ENCODE measurements at regions not wholly inside any gene's neighbourhood (a gene's known extent, or its start where the extent isn't known, plus 50 kb on each side); places are given as distances from the start of the nearest gene placed in this dataset.
"Not testable (repeated sequence)": the region's sequence is repeated elsewhere in the genome, so short reads cannot be mapped to it uniquely, and the experiment has no call there.

- DNase-seq: no peak
Measured at GRCh38 chr18:41899535-41899934, 55.5 kb upstream of the PIK3C3 start.

- DNase-seq: no peak
Measured at GRCh38 chr18:41893432-41893831, 61.6 kb upstream of the PIK3C3 start.

GRCh38 chr18:41887100-41887499, 67.9 kb upstream of the PIK3C3 start:
- no peak for DNase-seq

GRCh38 chr18:41886126-41886807, 68.8 kb upstream of the PIK3C3 start:
- no peak for DNase-seq

- DNase-seq: no peak
Measured at GRCh38 chr18:41881285-41881684, 73.7 kb upstream of the PIK3C3 start.

GRCh38 chr18:41879256-41879655, 75.8 kb upstream of the PIK3C3 start:
- no peak for DNase-seq

- no peak for DNase-seq
Measured at GRCh38 chr18:41875094-41875780, 79.8 kb upstream of the PIK3C3 start.

GRCh38 chr18:41873730-41874129, 81.3 kb upstream of the PIK3C3 start:
- DNase-seq: no peak

GRCh38 chr18:41872206-41872605, 82.8 kb upstream of the PIK3C3 start:
- DNase-seq: no peak

- no peak for DNase-seq
Measured at GRCh38 chr18:41871229-41872000, 83.6 kb upstream of the PIK3C3 start.

- no peak for DNase-seq
Measured at GRCh38 chr18:41870817-41871216, 84.2 kb upstream of the PIK3C3 start.

GRCh38 chr18:41870191-41870590, 84.8 kb upstream of the PIK3C3 start:
- no peak for DNase-seq

- DNase-seq: not testable (repeated sequence)
Measured at GRCh38 chr18:41865796-41866195, 89.2 kb upstream of the PIK3C3 start.

GRCh38 chr18:41864216-41864615, 90.8 kb upstream of the PIK3C3 start:
- no peak for DNase-seq

- DNase-seq: no peak
Measured at GRCh38 chr18:41862921-41863320, 92.1 kb upstream of the PIK3C3 start.

GRCh38 chr18:41860987-41861386, 94.0 kb upstream of the PIK3C3 start:
- no peak for DNase-seq

- DNase-seq: no peak
Measured at GRCh38 chr18:41858761-41859555, 96.1 kb upstream of the PIK3C3 start.

- no peak for DNase-seq
Measured at GRCh38 chr18:41853280-41853679, 101.8 kb upstream of the PIK3C3 start.

GRCh38 chr18:41850781-41851180, 104.3 kb upstream of the PIK3C3 start:
- DNase-seq: no peak

GRCh38 chr18:41849632-41850031, 105.4 kb upstream of the PIK3C3 start:
- DNase-seq: no peak

GRCh38 chr18:41845563-41845962, 109.5 kb upstream of the PIK3C3 start:
- no peak for DNase-seq

- no peak for DNase-seq
Measured at GRCh38 chr18:41842886-41843285, 112.1 kb upstream of the PIK3C3 start.
